A549 (cell line): ENCODE measurements at regions not wholly inside any gene's neighbourhood (a gene's known extent, or its start where the extent isn't known, plus 50 kb on each side); places are given as distances from the start of the nearest gene placed in this dataset.

Source experiments
- ELK1 ChIP-seq: fragments of 150-350 bp; IDR thresholded peaks from 2 replicates; pipeline ENCODE4 v1.6.1; 2014; ENCODE audit warnings: low read depth, mild to moderate bottlenecking, low read length
- EP300 ChIP-seq, 2 experiments: fragments of >200 bp; sonication (Bioruptor Twin); formaldehyde crosslinking; IDR thresholded peaks; 2 replicates in 1 of 2; 3 replicates in 1 of 2; pipeline ENCODE4 v1.6.1; 2016 to 2017
- ESRRA ChIP-seq: fragments of 150-350 bp; IDR thresholded peaks from 2 replicates; pipeline ENCODE4 v1.6.1; 2014; ENCODE audit warnings: mild to moderate bottlenecking, low read length, borderline replicate concordance
- GATA3 ChIP-seq: IDR thresholded peaks from 2 replicates; pipeline ENCODE4 v1.6.1; 2012; ENCODE audit warnings: borderline replicate concordance
- HDAC2 ChIP-seq: fragments of 200-600 bp; sonication (generic); IDR thresholded peaks from 2 replicates; pipeline ENCODE4 v1.6.1; 2016
- MAX ChIP-seq: IDR thresholded peaks from 2 replicates; pipeline ENCODE4 v1.6.1; 2012
- MAZ ChIP-seq: fragments of 150-350 bp; IDR thresholded peaks from 2 replicates; pipeline ENCODE4 v1.6.1; 2014; ENCODE audit warnings: antibody characterized with exemption, low read depth, low read length, borderline replicate concordance
- POLR2A ChIP-seq: IDR thresholded peaks from 2 replicates; pipeline ENCODE4 v1.6.1; 2012; ENCODE audit warnings: mild to moderate bottlenecking, low read length
- RNF2 ChIP-seq: fragments of 200-600 bp; sonication (generic); IDR thresholded peaks from 2 replicates; pipeline ENCODE4 v1.6.1; 2016; ENCODE audit warnings: low read depth, mild to moderate bottlenecking, antibody characterized with exemption, moderate library complexity, borderline replicate concordance
- SMC3 ChIP-seq: fragments of >200 bp; sonication (Bioruptor Twin); formaldehyde crosslinking; IDR thresholded peaks from 3 replicates; pipeline ENCODE4 v1.6.1; 2018; ENCODE audit warnings: inconsistent platforms
- USF2 ChIP-seq: fragments of 450-650 bp; IDR thresholded peaks from 2 replicates; pipeline ENCODE4 v1.6.1; 2014; ENCODE audit warnings: antibody characterized with exemption
- ZC3H11A ChIP-seq: fragments of 450-650 bp; IDR thresholded peaks from 2 replicates; pipeline ENCODE4 v1.6.1; 2014; ENCODE audit warnings: antibody characterized with exemption, mild to moderate bottlenecking
- ZNF302 ChIP-seq: fragments of 250-450 bp; sonication (Bioruptor Pico); IDR thresholded peaks from 2 replicates; pipeline ENCODE4 v1.9.0; 2021; ENCODE audit warnings: inconsistent platforms, mild to moderate bottlenecking, moderate library complexity
- TF ChIP-seq, protein P1 (sequence below): fragments of >200 bp; sonication (Bioruptor Twin); formaldehyde crosslinking; IDR thresholded peaks from 3 replicates; pipeline ENCODE4 v1.5.1; 2016

GRCh38 chr4:181948839-181949382 lies 294.3 kb upstream of the TENM3 start:
- TF ChIP-seq POLR2A (no peak), ELK1 (no peak), ZC3H11A (no peak), GATA3 (no peak), SMC3 (no peak), ESRRA (no peak), ZNF302 (CRISPR knock-in tag) (no peak), USF2 (no peak), EP300 (IDR thresholded peaks at IDR 0.05) (no peak), MAX (no peak), RNF2 (no peak), MAZ (no peak), HDAC2 (no peak)
- TF ChIP-seq, protein P1, sequence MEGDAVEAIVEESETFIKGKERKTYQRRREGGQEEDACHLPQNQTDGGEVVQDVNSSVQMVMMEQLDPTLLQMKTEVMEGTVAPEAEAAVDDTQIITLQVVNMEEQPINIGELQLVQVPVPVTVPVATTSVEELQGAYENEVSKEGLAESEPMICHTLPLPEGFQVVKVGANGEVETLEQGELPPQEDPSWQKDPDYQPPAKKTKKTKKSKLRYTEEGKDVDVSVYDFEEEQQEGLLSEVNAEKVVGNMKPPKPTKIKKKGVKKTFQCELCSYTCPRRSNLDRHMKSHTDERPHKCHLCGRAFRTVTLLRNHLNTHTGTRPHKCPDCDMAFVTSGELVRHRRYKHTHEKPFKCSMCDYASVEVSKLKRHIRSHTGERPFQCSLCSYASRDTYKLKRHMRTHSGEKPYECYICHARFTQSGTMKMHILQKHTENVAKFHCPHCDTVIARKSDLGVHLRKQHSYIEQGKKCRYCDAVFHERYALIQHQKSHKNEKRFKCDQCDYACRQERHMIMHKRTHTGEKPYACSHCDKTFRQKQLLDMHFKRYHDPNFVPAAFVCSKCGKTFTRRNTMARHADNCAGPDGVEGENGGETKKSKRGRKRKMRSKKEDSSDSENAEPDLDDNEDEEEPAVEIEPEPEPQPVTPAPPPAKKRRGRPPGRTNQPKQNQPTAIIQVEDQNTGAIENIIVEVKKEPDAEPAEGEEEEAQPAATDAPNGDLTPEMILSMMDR, result no peak
